HCEC 1CT (cell line): ENCODE measurements at regions not wholly inside any gene's neighbourhood (a gene's known extent, or its start where the extent isn't known, plus 50 kb on each side); places are given as distances from the start of the nearest gene placed in this dataset.
"Not testable (repeated sequence)": the region's sequence is repeated elsewhere in the genome, so short reads cannot be mapped to it uniquely, and the experiment has no call there.

Source experiments
- DNase-seq: peaks from one replicate; pipeline ENCODE4 v3.0.0-alpha.2; 2017

DNA sequence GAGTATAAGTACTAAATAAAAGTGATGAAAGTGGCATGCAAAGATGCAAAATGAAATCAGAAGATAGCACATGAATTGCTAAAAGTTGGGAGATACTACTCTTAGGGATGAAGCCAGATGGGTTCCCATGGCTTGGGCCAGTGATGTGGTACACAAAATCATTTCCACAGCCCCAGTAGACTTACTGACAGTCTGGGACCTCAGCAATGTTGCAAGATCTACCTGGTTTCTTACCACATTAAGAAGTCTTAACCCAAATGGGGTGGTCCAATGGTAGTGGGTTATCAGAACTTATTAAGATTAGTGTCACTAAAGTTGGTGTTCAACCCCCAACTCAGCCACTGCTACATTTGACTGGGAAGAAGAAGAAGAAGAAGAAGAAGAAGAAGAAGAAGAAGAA, 227.7 kb upstream of the IRF2BP2 start:
- DNase-seq: no peak

- DNase-seq: no peak
Observed at GRCh38 chr1:234836776-234837357, 226.9 kb upstream of the IRF2BP2 start.

DNA sequence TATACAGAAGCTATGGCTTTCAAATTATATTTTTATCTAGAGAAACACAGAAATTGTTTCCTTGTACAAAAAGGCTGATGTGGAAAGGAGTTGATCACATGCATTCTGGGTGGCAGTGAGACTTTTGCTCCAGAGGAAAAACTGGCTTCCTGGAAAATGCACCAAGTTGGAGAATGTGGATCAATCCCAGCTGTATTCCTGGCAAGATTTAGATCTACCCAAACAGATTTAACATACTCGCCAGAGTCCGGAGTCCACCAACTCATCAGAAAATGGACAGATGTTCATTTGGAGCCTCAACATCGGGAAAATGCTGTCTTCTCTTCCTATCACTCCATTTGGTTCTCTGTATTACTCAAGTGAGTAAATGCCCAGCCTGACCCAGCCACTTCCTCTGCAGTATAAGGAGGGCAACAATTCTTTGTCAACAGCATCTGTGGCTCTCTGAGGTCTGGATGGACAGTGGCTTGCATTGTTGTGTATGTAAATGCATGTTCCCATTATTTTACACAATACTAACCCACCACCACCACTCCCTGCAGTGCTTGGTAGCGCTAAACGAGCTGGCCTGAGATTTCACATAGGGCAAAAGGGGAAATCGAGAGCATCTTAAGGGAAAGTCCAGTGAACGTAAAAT, 226.2 kb upstream of the IRF2BP2 start:
- DNase-seq: no peak

- no peak for DNase-seq
Observed at GRCh38 chr1:234835239-234835638, 225.3 kb upstream of the IRF2BP2 start.

GRCh38 chr1:234833646-234834045, 223.7 kb upstream of the IRF2BP2 start:
- DNase-seq: no peak

DNA sequence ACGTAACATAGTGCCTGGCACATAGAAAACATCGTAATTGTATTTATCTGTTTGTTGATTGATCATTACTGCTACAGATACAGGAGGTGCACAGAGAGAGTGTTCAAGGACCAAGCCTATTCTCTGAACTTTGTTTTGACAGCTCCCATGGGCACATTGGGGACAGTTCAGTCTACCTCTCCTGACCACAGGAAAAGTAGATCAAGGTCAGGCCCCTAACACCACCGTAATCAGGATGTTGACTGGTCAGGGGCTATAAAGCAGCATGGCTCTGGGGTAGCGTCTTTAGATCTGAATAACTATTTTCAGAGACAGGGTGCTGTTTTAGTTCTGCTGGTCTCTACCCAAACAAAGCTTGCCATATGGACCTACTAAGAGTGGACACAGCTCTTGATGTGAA, 223.1 kb upstream of the IRF2BP2 start:
- DNase-seq: no peak

DNA sequence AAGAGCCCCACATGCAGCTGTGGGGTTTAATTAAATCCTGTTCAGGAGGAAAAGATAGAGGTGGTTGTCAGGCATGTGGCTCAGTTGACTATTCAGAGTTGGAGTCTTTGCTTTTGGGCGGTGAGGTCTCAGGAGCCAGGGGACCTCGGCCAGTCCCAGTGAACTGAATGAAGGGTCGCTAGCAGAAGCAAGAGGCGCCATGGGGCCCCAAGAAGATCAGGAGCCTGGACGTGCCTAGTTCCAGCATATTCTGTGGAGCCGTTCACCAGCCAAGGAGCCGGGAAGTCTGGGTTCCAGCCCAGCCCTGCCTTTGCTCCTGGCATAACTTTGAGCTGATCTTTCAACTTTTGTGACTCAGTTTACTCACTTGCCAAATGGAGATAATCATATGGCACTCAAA, 217.7 kb upstream of the IRF2BP2 start:
- no peak for DNase-seq

DNA sequence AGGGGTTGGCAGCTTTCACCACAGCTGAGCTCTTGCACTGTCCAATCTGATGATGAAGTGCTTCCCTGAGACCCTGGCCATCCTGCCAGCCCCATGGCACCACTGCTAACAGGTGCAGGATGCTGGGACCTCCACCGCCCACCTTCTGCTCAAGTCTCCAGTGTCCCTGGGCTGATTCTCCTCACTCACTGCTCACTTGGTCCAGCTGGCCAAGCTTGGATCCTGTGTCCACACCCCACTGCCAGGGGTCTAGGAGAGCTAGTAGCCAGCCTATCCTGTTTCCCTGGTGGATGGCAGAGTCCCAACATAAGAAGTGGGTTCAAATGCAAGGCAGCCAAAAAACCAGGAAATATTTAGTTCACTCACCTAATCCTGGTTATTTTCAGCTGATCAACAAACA, 217.2 kb upstream of the IRF2BP2 start:
- no peak for DNase-seq

- no peak for DNase-seq
Observed at GRCh38 chr1:234826352-234826751, 216.4 kb upstream of the IRF2BP2 start.

- DNase-seq: no peak
Observed at GRCh38 chr1:234825498-234826165, 215.7 kb upstream of the IRF2BP2 start.

- not testable (repeated sequence) for DNase-seq
Observed at GRCh38 chr1:234824836-234825235, 214.9 kb upstream of the IRF2BP2 start.

DNA sequence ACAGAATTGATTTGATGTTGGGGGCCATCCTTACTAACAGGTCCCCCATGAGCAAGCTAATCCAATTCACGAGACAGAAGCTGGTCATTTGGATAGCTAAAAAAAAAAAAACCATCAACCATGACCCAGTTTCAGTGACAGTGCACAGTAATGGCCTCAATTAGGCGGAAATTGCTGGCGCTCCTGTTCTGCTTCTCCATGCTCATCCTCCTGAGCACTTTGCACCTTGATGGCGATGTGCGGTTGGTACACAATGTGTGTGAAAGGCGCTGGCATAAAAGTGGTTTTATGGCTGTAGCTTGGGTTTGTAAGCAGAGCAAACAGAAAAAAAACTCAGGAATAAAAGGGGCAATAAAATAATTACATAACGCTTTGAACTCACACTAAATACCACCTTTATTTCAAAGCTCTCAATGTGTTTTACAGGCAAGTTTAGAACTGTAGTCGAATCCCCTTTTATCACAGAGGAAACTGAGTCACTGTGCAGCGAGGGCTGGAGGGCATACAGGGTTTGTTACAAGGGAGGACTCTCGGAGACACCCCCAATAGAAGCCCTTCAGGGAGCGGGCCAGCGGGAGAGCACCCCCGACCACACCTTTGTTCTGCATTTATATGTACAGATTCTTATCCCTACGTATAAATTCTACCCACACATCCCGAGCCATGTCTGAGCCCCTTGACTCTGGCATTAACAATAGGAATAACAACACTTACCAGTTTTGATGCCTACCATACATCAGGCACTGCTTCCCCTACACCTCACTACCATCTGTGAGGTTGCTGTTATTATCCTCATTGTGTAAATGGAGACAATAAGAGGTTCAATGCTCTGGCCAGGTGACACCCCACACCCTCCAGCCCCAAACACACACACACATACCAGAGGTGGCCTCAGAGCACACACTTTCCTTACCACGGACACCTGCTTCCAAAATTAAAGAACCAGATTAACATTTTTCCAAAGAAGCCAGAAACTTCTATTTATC, 213.5 kb upstream of the IRF2BP2 start:
- no peak for DNase-seq

GRCh38 chr1:234821840-234822239, 211.9 kb upstream of the IRF2BP2 start:
- no peak for DNase-seq

DNA sequence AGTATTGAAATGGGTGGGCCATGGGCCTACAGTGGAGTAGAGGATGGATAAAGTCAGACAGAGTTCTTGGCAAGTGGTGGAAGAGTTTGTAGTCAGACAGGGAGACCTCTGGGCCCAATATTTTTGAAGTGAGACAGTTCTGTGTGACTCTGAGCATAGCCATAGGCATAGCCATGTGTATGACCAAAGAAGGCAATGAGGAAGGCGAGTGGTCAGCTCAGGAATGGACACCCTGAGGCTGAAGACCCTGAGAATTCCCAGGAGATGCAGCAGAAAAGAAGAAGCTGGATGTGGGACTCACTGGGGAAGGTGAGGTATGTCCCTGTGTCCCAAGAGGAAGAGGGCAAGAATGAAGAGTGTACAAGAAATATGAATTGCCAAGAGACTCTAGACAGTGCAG, 210.6 kb upstream of the IRF2BP2 start:
- DNase-seq: no peak

DNA sequence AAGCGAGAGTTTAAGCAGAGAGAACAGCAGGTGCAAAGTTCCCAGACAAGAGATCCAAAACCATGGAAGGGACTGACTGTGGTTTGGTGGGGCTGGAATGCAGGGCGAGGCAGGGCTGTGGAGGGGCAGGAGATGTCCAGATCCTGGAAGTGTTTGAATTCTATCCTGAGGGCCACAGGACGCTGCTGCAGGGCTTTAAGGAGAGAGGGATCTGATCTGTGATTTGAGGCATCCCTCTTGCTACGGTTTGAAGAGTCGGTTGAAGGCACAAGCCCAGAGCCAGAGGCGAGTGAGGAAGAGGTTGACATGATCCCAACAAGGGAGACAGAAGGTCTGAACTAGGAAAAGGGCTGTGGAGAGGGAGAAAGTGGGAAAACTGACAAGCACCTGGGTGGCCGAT, 209.9 kb upstream of the IRF2BP2 start:
- DNase-seq: not testable (repeated sequence)

- not testable (repeated sequence) for DNase-seq
Observed at GRCh38 chr1:234818040-234818387, 208.0 kb upstream of the IRF2BP2 start.

- DNase-seq: peak; percentile 13
Observed at GRCh38 chr1:234817313-234818039, 207.5 kb upstream of the IRF2BP2 start.

DNA sequence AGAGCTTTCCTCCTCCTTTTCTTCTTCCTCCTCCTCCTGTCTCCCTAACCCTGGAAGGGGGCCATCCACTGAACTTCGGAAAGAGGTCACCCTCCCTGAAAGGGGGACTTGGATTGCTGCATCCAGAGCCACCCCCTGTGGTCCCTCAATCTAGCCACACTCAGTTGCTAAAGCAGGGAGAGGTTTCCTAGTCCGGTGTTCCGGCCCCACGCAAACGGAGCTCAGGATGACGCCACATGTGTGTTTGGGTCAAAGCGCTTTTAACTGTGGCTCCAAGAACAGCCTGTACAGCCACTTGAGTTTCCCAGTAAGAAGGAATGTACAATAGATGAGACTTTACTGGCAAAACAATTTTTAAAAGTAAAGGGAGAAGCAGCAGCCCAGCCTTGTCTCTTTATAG, 206.9 kb upstream of the IRF2BP2 start:
- DNase-seq: not testable (repeated sequence)

- DNase-seq: not testable (repeated sequence)
Observed at GRCh38 chr1:234816186-234816851, 206.3 kb upstream of the IRF2BP2 start.

- not testable (repeated sequence) for DNase-seq
Observed at GRCh38 chr1:234815295-234815815, 205.4 kb upstream of the IRF2BP2 start.

- not testable (repeated sequence) for DNase-seq
Observed at GRCh38 chr1:234814235-234814634, 204.3 kb upstream of the IRF2BP2 start.

DNA sequence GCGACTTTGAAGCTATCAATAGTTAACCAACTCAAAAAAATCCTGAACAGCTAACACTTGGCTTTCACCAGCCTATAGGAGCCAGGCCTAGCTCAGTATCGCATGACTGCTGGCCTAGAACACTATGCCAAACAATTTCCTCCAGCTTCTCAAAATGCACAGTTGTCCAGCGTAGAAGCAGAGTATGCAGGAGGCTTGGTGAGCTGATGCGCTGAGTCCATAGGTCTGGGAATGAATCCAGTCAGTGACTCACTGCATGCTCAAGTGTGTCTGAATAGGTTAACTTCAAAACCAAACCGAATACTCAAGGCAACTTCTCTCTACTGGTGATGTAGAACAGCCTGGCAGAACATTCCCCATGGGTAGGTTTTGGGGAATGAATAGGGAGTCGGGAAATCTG, 201.8 kb upstream of the IRF2BP2 start:
- peak; percentile 81 for DNase-seq
